K562 (cell line): ENCODE measurements at regions not wholly inside any gene's neighbourhood (a gene's known extent, or its start where the extent isn't known, plus 50 kb on each side); places are given as distances from the start of the nearest gene placed in this dataset.

Experiments
- ATAC-seq: fragments of 200-7000 bp; cut with Tn5 transposase; 3 replicates; pipeline ENCODE4 v1.9.1; 2020; ENCODE audit warnings: moderate library complexity
- BruUV-seq: library from RNA; stranded (reverse); fragments of 400-500 nt; replicated peaks from 2 replicates; lab custom pipeline; 2021; lab: Mats Ljungman, UMichigan
- CTCF ChIA-PET: fragments of 300-600 bp; formaldehyde crosslinking; extraction: SDS; loops from one replicate; lab custom pipeline; 2021; ENCODE audit warnings: low intra/inter-chr PET ratio; lab: Yijun Ruan, JAX
- POLR2A ChIA-PET: fragments of 300-600, 350-650 bp; sonication (Branson Sonifier 250); formaldehyde crosslinking; extraction: SDS; loops from one replicate; lab custom pipeline; 2021; ENCODE audit warnings: antibody characterized with exemption, inconsistent platforms; lab: Yijun Ruan, JAX
- DNase-seq, 4 experiments: peaks; one replicate each; pipeline versions ENCODE4 v3.0.0 to v3.0.0-alpha.2; 2011 to 2018; ENCODE audit warnings: low spot score in 3 of 4, mixed read lengths in 3 of 4; ENCODE audit errors: extremely low read depth in 1 of 4
- FAIRE-seq: peaks from 2 replicates; lab custom pipeline; 2011; peaks lifted over from hg19 to GRCh38; lab: Jason Lieb, UNC
- H2AFZ ChIP-seq: 2 replicates; pipeline ENCODE4 v1.6.0; 2011; ENCODE audit warnings: low read depth, low read length, control low read depth, inconsistent platforms
- H3K27ac ChIP-seq: fragments of 200-600 bp; 3 replicates; pipeline ENCODE4 v1.8.0; 2011; ENCODE audit warnings: low read depth, mild to moderate bottlenecking, control low read depth, inconsistent platforms, low read length, moderate library complexity, mixed read lengths; ENCODE audit errors: extremely low read depth
- H3K27me3 ChIP-seq, 2 experiments: fragments of 300-600 bp in 1 of 2; 2 replicates in 1 of 2; 3 replicates in 1 of 2; pipeline versions ENCODE4 v1.6.0 to v1.8.0; 2011; ENCODE audit warnings: inconsistent platforms in 2 of 2, low read length in 2 of 2, mild to moderate bottlenecking in 1 of 2, mixed read lengths in 1 of 2, moderate library complexity in 1 of 2; ENCODE audit not compliant: control insufficient read depth in 2 of 2, insufficient read depth in 2 of 2
- H3K36me3 ChIP-seq: fragments of 300-600 bp; 3 replicates; pipeline ENCODE4 v1.8.0; 2011; ENCODE audit warnings: mild to moderate bottlenecking, low read length, inconsistent platforms; ENCODE audit not compliant: control insufficient read depth, insufficient read depth
- H3K4me1 ChIP-seq, 2 experiments: fragments of 200-600 bp in 1 of 2; replicated peaks in 1 of 2; 2 replicates in 1 of 2; 3 replicates in 1 of 2; pipeline versions ENCODE4 v1.5.1 to v1.8.0; 2011; ENCODE audit warnings: inconsistent platforms in 2 of 2, low read length in 2 of 2, mild to moderate bottlenecking in 1 of 2, mixed read lengths in 1 of 2, moderate library complexity in 1 of 2; ENCODE audit not compliant: control insufficient read depth in 2 of 2, insufficient read depth in 2 of 2
- H3K4me2 ChIP-seq: 2 replicates; pipeline ENCODE4 v1.6.1; 2011; ENCODE audit warnings: low read length, control low read depth, inconsistent platforms, mixed read lengths; ENCODE audit not compliant: insufficient read depth
- H3K4me3 ChIP-seq: fragments of 200-600 bp; sonication (generic), shearing (Covaris generic); 2 replicates; pipeline ENCODE4 v1.5.1; 2016; ENCODE audit warnings: control low read depth, inconsistent platforms
- H3K79me2 ChIP-seq: fragments of 200-600 bp; 3 replicates; pipeline ENCODE4 v1.8.0; 2011; ENCODE audit warnings: low read length, inconsistent platforms; ENCODE audit not compliant: control insufficient read depth, insufficient read depth
- H3K9ac ChIP-seq, 2 experiments: 2 replicates each; pipeline versions ENCODE4 v1.6.0 to v1.6.1; 2011; ENCODE audit warnings: low read depth in 2 of 2, low read length in 2 of 2, control low read depth in 1 of 2, inconsistent platforms in 1 of 2, mild to moderate bottlenecking in 1 of 2, mixed read lengths in 1 of 2; ENCODE audit not compliant: insufficient read depth in 1 of 2
- H3K9me1 ChIP-seq: one replicate; pipeline ENCODE4 v1.6.0; 2011; ENCODE audit warnings: inconsistent platforms, mild to moderate bottlenecking, low read length, moderate library complexity; ENCODE audit not compliant: control insufficient read depth, insufficient read depth
- H3K9me3 ChIP-seq: replicated peaks from 2 replicates; pipeline ENCODE4 v1.5.1; 2011; ENCODE audit warnings: low read depth, low read length, inconsistent platforms; ENCODE audit not compliant: control insufficient read depth, insufficient read depth
- H4K20me1 ChIP-seq: replicated peaks from 2 replicates; pipeline ENCODE4 v1.6.1; 2011; ENCODE audit warnings: low read length, inconsistent platforms, mixed read lengths; ENCODE audit not compliant: control insufficient read depth, insufficient read depth
- CREB1 ChIP-seq, 2 experiments: sonication (generic) in 1 of 2; formaldehyde crosslinking in 1 of 2; IDR thresholded peaks; 2 replicates each; pipeline versions ENCODE4 v1.6.1 to v1.8.0; 2012 to 2022; ENCODE audit warnings: inconsistent platforms in 1 of 2, mild to moderate bottlenecking in 1 of 2, missing genetic modification reagents in 1 of 2, moderate library complexity in 1 of 2
- CREB5 ChIP-seq: fragments of 250-450 bp; sonication (Bioruptor Pico); IDR thresholded peaks from 2 replicates; pipeline ENCODE4 v1.5.0; 2020; ENCODE audit warnings: mild to moderate bottlenecking
- DPF2 ChIP-seq: fragments of 450-650 bp; IDR thresholded peaks from 2 replicates; pipeline ENCODE4 v1.6.1; 2016
- HOMEZ ChIP-seq: fragments of 250-450 bp; sonication (Bioruptor Pico); IDR thresholded peaks from 2 replicates; pipeline ENCODE4 v1.4.0; 2020; ENCODE audit warnings: mild to moderate bottlenecking, moderate library complexity
- KDM1A ChIP-seq, 2 experiments: fragments of 450-650 bp; IDR thresholded peaks; 2 replicates each; pipeline ENCODE4 v1.6.1; 2016; ENCODE audit warnings: mild to moderate bottlenecking in 2 of 2
- LCOR ChIP-seq: sonication (generic); formaldehyde crosslinking; IDR thresholded peaks from 2 replicates; pipeline ENCODE4 v1.8.0; 2022; ENCODE audit warnings: mild to moderate bottlenecking, missing genetic modification reagents
- POLR2G ChIP-seq: fragments of 200-400 bp; formaldehyde crosslinking; IDR thresholded peaks from 2 replicates; pipeline ENCODE4 v1.6.1; 2017; ENCODE audit warnings: low read depth, mild to moderate bottlenecking, antibody characterized with exemption, low read length, moderate library complexity
- SMARCA5 ChIP-seq: fragments of 450-650 bp; IDR thresholded peaks from 2 replicates; pipeline ENCODE4 v1.6.1; 2016
- ZNF589 ChIP-seq: fragments of 200-800 bp; sonication (Bioruptor generic); IDR thresholded peaks from 2 replicates; pipeline ENCODE4 v1.6.1; 2016; ENCODE audit warnings: low read depth, missing genetic modification characterization, missing compliant biosample characterization
- ZNF699 ChIP-seq: fragments of 250-450 bp; sonication (Bioruptor Pico); IDR thresholded peaks from 2 replicates; pipeline ENCODE4 v1.8.0; 2021; ENCODE audit warnings: mild to moderate bottlenecking, moderate library complexity; ENCODE audit not compliant: insufficient replicate concordance
- WGBS: fragments of 100-300 bp; shearing (Covaris generic); methylation state at CpG from one replicate; pipeline ENCODE4 v1.1.6; 2016; ENCODE audit warnings: low coverage, mixed read lengths; ENCODE audit not compliant: insufficient coverage; ENCODE audit errors: missing lambda C conversion rate; 5-methylcytosine and 5-hydroxymethylcytosine counted together
- in situ Hi-C: fragments of 300-500 bp; cut with MboI; formaldehyde crosslinking; loops from 4 replicates; pipeline ENCODE4 v1.15.0; 2018; ENCODE audit warnings: inconsistent platforms, mixed read lengths
- intact Hi-C: fragments of 100-400 bp; cut with micrococcal nuclease; formaldehyde crosslinking; loops from 2 replicates; pipeline ENCODE4 v1.14.2; 2022

GRCh38 chr5:165004175-165004574, 1498.8 kb downstream of the MAT2B start:
- CTCF ChIA-PET: no interaction called here
- Histone ChIP-seq H3K27me3 (no peaks in the 10 kb centered on the region), H3K27ac (no peak overlapping the region), H3K4me1 (no peaks in the 10 kb centered on the region), H3K4me3 (no peak overlapping the region), H2AFZ (no peak overlapping the region), H3K36me3 (no peaks in the 10 kb centered on the region), H3K79me2 (no peaks in the 10 kb centered on the region), H3K9me1 (no peaks in the 10 kb centered on the region), H3K9me3 (no peaks in the 10 kb centered on the region; the same call in 1 of the 2 replicates), H4K20me1 (no peaks in the 10 kb centered on the region)
- DNase-seq: no peak
- POLR2A ChIA-PET: no interaction called here
- no peak for ATAC-seq
- in situ Hi-C loops: loop anchor here (5.0 kb wide), 1 partner anchor 692 kb away; no protein-coding TSS in a partner anchor
- intact Hi-C loops: no loop called here
- BruUV-seq: no TSS peak
- FAIRE-seq: no peak
- TF ChIP-seq LCOR (CRISPR knock-in tag): no peak
- TF ChIP-seq KDM1A (IDR thresholded peaks at IDR 0.05): no peak
- no peak for TF ChIP-seq CREB1 (IDR thresholded peaks at IDR 0.05)
- TF ChIP-seq CREB1 (CRISPR knock-in tag; IDR thresholded peaks at IDR 0.05): no peak
- TF ChIP-seq SMARCA5: no peak
- no peak for TF ChIP-seq CREB5 (CRISPR knock-in tag)
- TF ChIP-seq, all 486 proteins: peak for 0
- Histone ChIP-seq H3K9ac (no peak overlapping the region), H3K4me2 (no peak overlapping the region)
- WGBS: 2% methylated on average over 2 of the region's 2 CpGs

GRCh38 chr5:165014439-165014838, 1509.0 kb downstream of the MAT2B start:
- no peaks in the 10 kb centered on the region for H3K4me1 ChIP-seq
- no peak overlapping the region for H3K27ac ChIP-seq
- ChIA-PET POLR2A (no interaction called here), CTCF (no interaction called here)
- DNase-seq (no peak), FAIRE-seq (no peak), ATAC-seq (no peak)
- no peaks in the 10 kb centered on the region for H3K36me3 ChIP-seq
- intact Hi-C loops: no loop called here
- H3K4me2 ChIP-seq: no peak overlapping the region
- no peaks in the 10 kb centered on the region for H3K79me2 ChIP-seq
- H3K9ac ChIP-seq: no peak overlapping the region
- H4K20me1 ChIP-seq: no peaks in the 10 kb centered on the region
- no peak overlapping the region for H2AFZ ChIP-seq
- WGBS: 3% methylated on average over 5 of the region's 5 CpGs
- H3K9me3 ChIP-seq: no peaks in the 10 kb centered on the region
- in situ Hi-C loops: no loop called here
- no TSS peak for BruUV-seq
- no peaks in the 10 kb centered on the region for H3K9me1 ChIP-seq
- H3K4me3 ChIP-seq: no peak overlapping the region
- H3K27me3 ChIP-seq: no peaks in the 10 kb centered on the region
- TF ChIP-seq POLR2G (no peak), ZNF589 (CRISPR knock-in tag) (no peak), ZNF699 (CRISPR knock-in tag) (no peak), DPF2 (no peak), HOMEZ (no peak)
